A673 (cell line): ENCODE measurements at regions not wholly inside any gene's neighbourhood (a gene's known extent, or its start where the extent isn't known, plus 50 kb on each side); places are given as distances from the start of the nearest gene placed in this dataset.

Experiments used
- EZH2 ChIP-seq: fragments of 200-600 bp; sonication (generic); IDR thresholded peaks from 2 replicates; pipeline ENCODE4 v1.6.1; 2017; ENCODE audit warnings: borderline replicate concordance, low read depth, mild to moderate bottlenecking, mixed read lengths, antibody characterized with exemption, low read length; ENCODE audit not compliant: poor library complexity, severe bottlenecking
- TF ChIP-seq, protein P1 (sequence below): fragments of 300-800, 200-600 bp; sonication (generic); conservative IDR thresholded peaks from 2 replicates; pipeline ENCODE4 v1.5.1; 2017; ENCODE audit warnings: low read depth, mild to moderate bottlenecking, antibody characterized with exemption, low read length, moderate library complexity, mixed read lengths

DNA sequence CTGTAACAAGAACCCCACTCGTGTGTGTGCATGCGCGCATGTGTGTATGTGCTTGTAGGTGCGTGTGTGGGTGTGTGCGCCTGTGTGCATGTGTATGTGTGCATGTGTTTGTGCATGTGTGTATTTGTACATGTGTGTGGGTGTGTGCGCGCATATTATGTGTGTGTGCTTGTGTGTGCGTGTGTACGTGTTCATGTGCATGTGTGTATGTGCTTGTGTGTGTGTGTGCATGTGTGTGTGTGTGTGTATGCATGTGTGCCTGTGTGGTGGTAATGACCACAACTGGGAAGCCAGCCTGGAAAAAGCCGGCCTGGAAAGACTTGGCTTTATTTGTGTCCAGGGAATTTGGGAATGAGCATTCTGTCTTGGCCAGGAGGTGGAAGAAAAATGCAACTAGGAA lies 157.5 kb downstream of the PAX1 start:
- TF ChIP-seq, protein P1, sequence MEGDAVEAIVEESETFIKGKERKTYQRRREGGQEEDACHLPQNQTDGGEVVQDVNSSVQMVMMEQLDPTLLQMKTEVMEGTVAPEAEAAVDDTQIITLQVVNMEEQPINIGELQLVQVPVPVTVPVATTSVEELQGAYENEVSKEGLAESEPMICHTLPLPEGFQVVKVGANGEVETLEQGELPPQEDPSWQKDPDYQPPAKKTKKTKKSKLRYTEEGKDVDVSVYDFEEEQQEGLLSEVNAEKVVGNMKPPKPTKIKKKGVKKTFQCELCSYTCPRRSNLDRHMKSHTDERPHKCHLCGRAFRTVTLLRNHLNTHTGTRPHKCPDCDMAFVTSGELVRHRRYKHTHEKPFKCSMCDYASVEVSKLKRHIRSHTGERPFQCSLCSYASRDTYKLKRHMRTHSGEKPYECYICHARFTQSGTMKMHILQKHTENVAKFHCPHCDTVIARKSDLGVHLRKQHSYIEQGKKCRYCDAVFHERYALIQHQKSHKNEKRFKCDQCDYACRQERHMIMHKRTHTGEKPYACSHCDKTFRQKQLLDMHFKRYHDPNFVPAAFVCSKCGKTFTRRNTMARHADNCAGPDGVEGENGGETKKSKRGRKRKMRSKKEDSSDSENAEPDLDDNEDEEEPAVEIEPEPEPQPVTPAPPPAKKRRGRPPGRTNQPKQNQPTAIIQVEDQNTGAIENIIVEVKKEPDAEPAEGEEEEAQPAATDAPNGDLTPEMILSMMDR = no peak
- TF ChIP-seq EZH2 = no peak
